Endothelial cell of umbilical vein (primary cell): ENCODE measurements at regions not wholly inside any gene's neighbourhood (a gene's known extent, or its start where the extent isn't known, plus 50 kb on each side); places are given as distances from the start of the nearest gene placed in this dataset.

Source experiments
- BruUV-seq: library from RNA; stranded (reverse); fragments of 400-500 nt; replicated peaks from 2 replicates; lab custom pipeline; 2021; lab: Mats Ljungman, UMichigan
- CTCF ChIA-PET: fragments of 300-600, 350-600 bp; sonication (Branson Sonifier 250); formaldehyde crosslinking; loops from one replicate; lab custom pipeline; 2021; ENCODE audit warnings: antibody characterized with exemption, inconsistent platforms; lab: Charles Lee
- POLR2A ChIA-PET: fragments of 300-600, 350-600 bp; sonication (Branson Sonifier 250); formaldehyde crosslinking; loops from one replicate; lab custom pipeline; 2021; ENCODE audit warnings: antibody characterized with exemption, inconsistent platforms; lab: Charles Lee
- DNase-seq: peaks from one replicate; pipeline ENCODE4 v3.0.0-alpha.2; 2011; ENCODE audit warnings: low read depth, low spot score
- FAIRE-seq: peaks from 2 replicates; lab custom pipeline; 2011; peaks lifted over from hg19 to GRCh38; lab: Jason Lieb, UNC
- H2AFZ ChIP-seq: 2 replicates; pipeline ENCODE4 v1.6.0; 2012; ENCODE audit warnings: low read depth, low read length, control low read depth, inconsistent platforms
- H3K27ac ChIP-seq: 2 replicates; pipeline ENCODE4 v1.5.1; 2011; ENCODE audit warnings: low read depth, mild to moderate bottlenecking, control low read depth, low read length, moderate library complexity; ENCODE audit not compliant: insufficient read depth
- H3K27me3 ChIP-seq, 2 experiments: 2 replicates each; pipeline versions ENCODE4 v1.6.0 to v1.6.1; 2011; ENCODE audit warnings: low read length in 2 of 2, mixed read lengths in 1 of 2; ENCODE audit not compliant: control insufficient read depth in 2 of 2, insufficient read depth in 2 of 2
- H3K36me3 ChIP-seq, 2 experiments: 2 replicates in 1 of 2; 3 replicates in 1 of 2; pipeline ENCODE4 v1.5.1; 2011; ENCODE audit warnings: low read length in 2 of 2, mild to moderate bottlenecking in 1 of 2, moderate library complexity in 1 of 2; ENCODE audit not compliant: control insufficient read depth in 2 of 2, insufficient read depth in 2 of 2; ENCODE audit errors: extremely low read depth in 1 of 2
- H3K4me1 ChIP-seq: 3 replicates; pipeline ENCODE4 v1.5.1; 2011; ENCODE audit warnings: mild to moderate bottlenecking, low read length; ENCODE audit not compliant: control insufficient read depth, insufficient read depth; ENCODE audit errors: extremely low read depth
- H3K4me2 ChIP-seq: 2 replicates; pipeline ENCODE4 v1.6.1; 2011; ENCODE audit warnings: low read length, control low read depth, mixed read lengths; ENCODE audit not compliant: insufficient read depth
- H3K4me3 ChIP-seq, 3 experiments: fragments of 200-600 bp in 1 of 3; sonication (generic), shearing (Covaris generic) in 1 of 3; replicated peaks in 1 of 3; 2 replicates each; pipeline ENCODE4 v1.5.1; 2011 to 2016; ENCODE audit warnings: control low read depth in 3 of 3, low read length in 3 of 3, mild to moderate bottlenecking in 2 of 3, inconsistent platforms in 1 of 3, low read depth in 1 of 3, moderate library complexity in 1 of 3; ENCODE audit not compliant: insufficient read depth in 1 of 3
- H3K79me2 ChIP-seq: 2 replicates; pipeline ENCODE4 v1.6.0; 2012; ENCODE audit warnings: low read length, inconsistent platforms; ENCODE audit not compliant: control insufficient read depth, insufficient read depth
- H3K9ac ChIP-seq: replicated peaks from 2 replicates; pipeline ENCODE3; 2011; ENCODE audit warnings: low read length, control low read depth; ENCODE audit not compliant: insufficient read depth; ENCODE audit errors: extremely low read depth
- H3K9me1 ChIP-seq: replicated peaks from 3 replicates; pipeline ENCODE4 v1.6.0; 2011; ENCODE audit warnings: mild to moderate bottlenecking, low read length; ENCODE audit not compliant: control insufficient read depth, insufficient read depth; ENCODE audit errors: extremely low read depth
- H3K9me3 ChIP-seq: replicated peaks from 2 replicates; pipeline ENCODE4 v1.5.1; 2012; ENCODE audit warnings: low read length, inconsistent platforms; ENCODE audit not compliant: control insufficient read depth, insufficient read depth
- H4K20me1 ChIP-seq: replicated peaks from 2 replicates; pipeline ENCODE3; 2011; ENCODE audit warnings: mild to moderate bottlenecking, low read length; ENCODE audit not compliant: control insufficient read depth, insufficient read depth; ENCODE audit errors: extremely low read depth
- FOS ChIP-seq: IDR thresholded peaks from 2 replicates; pipeline ENCODE4 v1.6.1; 2011; ENCODE audit warnings: mild to moderate bottlenecking, low read length, moderate library complexity, borderline replicate concordance; ENCODE audit not compliant: insufficient read depth
- GATA2 ChIP-seq: IDR thresholded peaks from 2 replicates; pipeline ENCODE4 v1.7.0; 2011; ENCODE audit warnings: low read depth, mild to moderate bottlenecking, moderate library complexity, mixed read lengths, low read length; ENCODE audit not compliant: insufficient read length, insufficient read depth
- JUN ChIP-seq: IDR thresholded peaks from 2 replicates; pipeline ENCODE4 v1.6.1; 2011; ENCODE audit warnings: borderline replicate concordance, low read depth; ENCODE audit not compliant: insufficient read length, insufficient read depth
- POLR2A ChIP-seq: IDR thresholded peaks from 2 replicates; pipeline ENCODE4 v1.6.1; 2012; ENCODE audit warnings: low read depth, mild to moderate bottlenecking, control low read depth, low read length
- POLR2AphosphoS5 ChIP-seq: IDR thresholded peaks from 2 replicates; pipeline ENCODE4 v1.6.1; 2012; ENCODE audit warnings: low read depth, mild to moderate bottlenecking, control low read depth, low read length, moderate library complexity; ENCODE audit not compliant: insufficient read depth
- dilution Hi-C: fragments of 300-500 bp; cut with MboI; formaldehyde crosslinking; loops from one replicate; pipeline ENCODE4 v1.15.0; 2019; ENCODE audit warnings: low sequenced_read_pairs; ENCODE audit not compliant: extremely low pct_ligation_motif_present
- intact Hi-C: fragments of 100-400 bp; cut with micrococcal nuclease; formaldehyde crosslinking; loops from one replicate; pipeline ENCODE4 v1.10.0; 2022
- TF ChIP-seq, protein P1 (sequence below), 2 donors: IDR thresholded peaks; 1 replicate in 1 of 2; 2 replicates in 1 of 2; pipeline ENCODE4 v1.5.1; 2011; ENCODE audit warnings: low read length in 2 of 2, mild to moderate bottlenecking in 2 of 2, moderate library complexity in 2 of 2, control low read depth in 1 of 2, inconsistent platforms in 1 of 2, low read depth in 1 of 2; ENCODE audit not compliant: insufficient read depth in 1 of 2; ENCODE audit errors: extremely low read depth in 1 of 2

DNA sequence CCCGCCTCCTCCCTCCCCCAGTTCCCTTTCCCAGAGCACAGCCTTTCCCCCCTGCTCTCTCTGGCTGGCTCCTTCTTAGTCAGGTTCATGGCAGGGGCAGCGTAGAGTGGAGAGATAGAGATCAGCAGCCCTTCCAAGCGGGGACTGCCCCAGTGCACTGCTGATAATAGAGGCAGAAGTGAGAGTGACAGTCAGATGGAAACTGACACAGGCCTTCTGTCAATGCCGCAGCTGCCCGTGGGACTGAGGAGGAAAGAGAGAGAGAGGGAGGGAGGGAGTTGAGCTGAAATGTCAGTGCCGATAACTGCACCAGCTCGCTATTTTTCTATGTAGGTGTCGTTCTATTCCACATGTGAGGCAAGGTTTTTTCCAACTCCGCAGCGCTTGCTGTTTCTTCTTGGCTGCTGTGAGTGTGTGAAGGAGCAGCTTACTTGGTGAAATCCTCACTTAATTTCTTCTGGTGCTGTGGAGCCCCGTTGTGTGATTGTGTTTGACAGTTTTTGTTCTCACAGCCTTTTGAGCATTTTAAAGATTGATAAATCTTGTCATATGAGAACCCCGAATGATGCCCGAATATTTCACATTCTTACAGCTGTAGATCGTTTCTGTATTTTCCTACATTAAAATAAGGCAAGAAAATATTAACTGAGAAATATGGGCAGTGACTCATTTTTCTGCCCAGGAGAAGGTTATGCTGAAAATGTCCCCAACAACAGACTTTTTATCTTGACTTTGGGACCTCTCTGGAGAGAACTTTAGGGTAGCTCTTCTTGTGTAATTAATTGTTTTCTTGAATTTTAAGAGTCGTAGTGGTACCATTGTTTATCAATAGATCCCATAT lies 386.4 kb upstream of the MMS22L start:
- POLR2A ChIA-PET = interaction anchor here (0.5 kb wide), 1 partner anchor 249 kb away, joined by 4 read pairs; no protein-coding TSS in a partner anchor
- no peaks in the 10 kb centered on the region for H3K79me2 ChIP-seq
- no peak overlapping the region for H3K4me2 ChIP-seq
- FAIRE-seq (no peak), DNase-seq (no peak)
- H2AFZ ChIP-seq = no peak overlapping the region
- no peaks in the 10 kb centered on the region for H3K9me3 ChIP-seq
- H4K20me1 ChIP-seq = no peaks in the 10 kb centered on the region
- no peaks in the 10 kb centered on the region for H3K4me1 ChIP-seq
- no peak overlapping the region for H3K9ac ChIP-seq
- intact Hi-C loops (no loop called here), dilution Hi-C loops (no loop called here)
- no peak overlapping the region for H3K4me3 ChIP-seq
- no peak overlapping the region for H3K27ac ChIP-seq
- H3K9me1 ChIP-seq = no peaks in the 10 kb centered on the region
- no peak for TF ChIP-seq POLR2AphosphoS5
- no peak for TF ChIP-seq GATA2
- no peak for TF ChIP-seq POLR2A
- no peak for TF ChIP-seq FOS
- no peak for TF ChIP-seq JUN
- TF ChIP-seq, protein P1, sequence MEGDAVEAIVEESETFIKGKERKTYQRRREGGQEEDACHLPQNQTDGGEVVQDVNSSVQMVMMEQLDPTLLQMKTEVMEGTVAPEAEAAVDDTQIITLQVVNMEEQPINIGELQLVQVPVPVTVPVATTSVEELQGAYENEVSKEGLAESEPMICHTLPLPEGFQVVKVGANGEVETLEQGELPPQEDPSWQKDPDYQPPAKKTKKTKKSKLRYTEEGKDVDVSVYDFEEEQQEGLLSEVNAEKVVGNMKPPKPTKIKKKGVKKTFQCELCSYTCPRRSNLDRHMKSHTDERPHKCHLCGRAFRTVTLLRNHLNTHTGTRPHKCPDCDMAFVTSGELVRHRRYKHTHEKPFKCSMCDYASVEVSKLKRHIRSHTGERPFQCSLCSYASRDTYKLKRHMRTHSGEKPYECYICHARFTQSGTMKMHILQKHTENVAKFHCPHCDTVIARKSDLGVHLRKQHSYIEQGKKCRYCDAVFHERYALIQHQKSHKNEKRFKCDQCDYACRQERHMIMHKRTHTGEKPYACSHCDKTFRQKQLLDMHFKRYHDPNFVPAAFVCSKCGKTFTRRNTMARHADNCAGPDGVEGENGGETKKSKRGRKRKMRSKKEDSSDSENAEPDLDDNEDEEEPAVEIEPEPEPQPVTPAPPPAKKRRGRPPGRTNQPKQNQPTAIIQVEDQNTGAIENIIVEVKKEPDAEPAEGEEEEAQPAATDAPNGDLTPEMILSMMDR (IDR thresholded peaks at IDR 0.05; ENCODE audit: extremely low read depth in 1 of 2, insufficient read depth in 1 of 2, low read depth in 1 of 2, low read length in 2 of 2) = no peak
- H3K36me3 ChIP-seq = no peaks in the 10 kb centered on the region
- no peaks in the 10 kb centered on the region for H3K27me3 ChIP-seq
- BruUV-seq = no TSS peak
- CTCF ChIA-PET = no interaction called here
